ENCODE measurements at regions not wholly inside any gene's neighbourhood (a gene's known extent, or its start where the extent isn't known, plus 50 kb on each side); places are given as distances from the start of the nearest gene placed in this dataset.

DNA sequence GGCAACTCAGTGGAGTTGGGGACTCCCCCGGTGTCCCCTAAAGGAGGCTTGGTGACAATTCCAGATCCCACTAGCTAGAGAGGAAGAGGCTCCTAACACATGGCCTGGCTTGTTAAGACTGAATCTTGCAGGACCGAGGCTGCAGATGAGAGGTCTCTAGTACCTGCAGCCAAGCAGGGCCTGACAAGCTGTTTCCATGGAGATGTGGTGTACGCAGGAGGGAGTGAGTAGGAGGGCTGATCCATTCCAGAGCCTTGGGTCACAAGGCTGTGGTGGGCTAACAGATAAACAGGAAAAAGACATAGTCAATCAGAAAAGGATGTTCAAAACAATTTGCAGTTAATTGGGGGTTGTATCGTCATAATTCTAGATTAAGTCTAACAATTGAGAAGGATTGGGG lies 77.3 kb upstream of the MKLN1 start:
- TF ChIP-seq, protein P1, sequence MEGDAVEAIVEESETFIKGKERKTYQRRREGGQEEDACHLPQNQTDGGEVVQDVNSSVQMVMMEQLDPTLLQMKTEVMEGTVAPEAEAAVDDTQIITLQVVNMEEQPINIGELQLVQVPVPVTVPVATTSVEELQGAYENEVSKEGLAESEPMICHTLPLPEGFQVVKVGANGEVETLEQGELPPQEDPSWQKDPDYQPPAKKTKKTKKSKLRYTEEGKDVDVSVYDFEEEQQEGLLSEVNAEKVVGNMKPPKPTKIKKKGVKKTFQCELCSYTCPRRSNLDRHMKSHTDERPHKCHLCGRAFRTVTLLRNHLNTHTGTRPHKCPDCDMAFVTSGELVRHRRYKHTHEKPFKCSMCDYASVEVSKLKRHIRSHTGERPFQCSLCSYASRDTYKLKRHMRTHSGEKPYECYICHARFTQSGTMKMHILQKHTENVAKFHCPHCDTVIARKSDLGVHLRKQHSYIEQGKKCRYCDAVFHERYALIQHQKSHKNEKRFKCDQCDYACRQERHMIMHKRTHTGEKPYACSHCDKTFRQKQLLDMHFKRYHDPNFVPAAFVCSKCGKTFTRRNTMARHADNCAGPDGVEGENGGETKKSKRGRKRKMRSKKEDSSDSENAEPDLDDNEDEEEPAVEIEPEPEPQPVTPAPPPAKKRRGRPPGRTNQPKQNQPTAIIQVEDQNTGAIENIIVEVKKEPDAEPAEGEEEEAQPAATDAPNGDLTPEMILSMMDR (IDR thresholded peaks at IDR 0.05; ENCODE audit: extremely low read depth, missing control alignments) = no peak
- no peak for DNase-seq (ENCODE audit: low spot score)

DNA sequence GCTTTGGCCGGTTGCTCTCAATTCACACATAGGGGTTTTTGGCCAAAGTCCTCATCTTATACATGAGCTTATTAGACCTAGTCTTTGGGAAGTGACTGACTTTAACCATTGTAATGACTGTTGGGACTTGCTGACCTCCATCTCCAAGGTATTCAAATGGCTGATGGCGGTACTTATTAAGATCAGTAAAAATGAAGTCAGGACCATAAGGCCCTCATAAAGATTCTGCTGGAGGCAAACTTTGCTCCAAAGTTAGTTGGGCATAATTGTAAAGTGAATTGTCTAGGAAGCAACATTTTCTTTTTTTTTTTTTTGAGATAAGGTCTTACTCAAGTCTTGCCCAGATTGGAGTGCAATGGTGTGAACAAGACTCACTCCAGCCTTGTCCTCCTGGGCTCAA lies 76.3 kb upstream of the MKLN1 start:
- no peak for DNase-seq (ENCODE audit: low spot score)
- TF ChIP-seq, protein P1 (IDR thresholded peaks at IDR 0.05; ENCODE audit: extremely low read depth, missing control alignments) = no peak

- TF ChIP-seq, protein P1 (IDR thresholded peaks at IDR 0.05; ENCODE audit: extremely low read depth, missing control alignments) = no peak
- no peak for DNase-seq (ENCODE audit: low spot score)
Observed at GRCh38 chr7:131252976-131253375, 74.7 kb upstream of the MKLN1 start.

DNA sequence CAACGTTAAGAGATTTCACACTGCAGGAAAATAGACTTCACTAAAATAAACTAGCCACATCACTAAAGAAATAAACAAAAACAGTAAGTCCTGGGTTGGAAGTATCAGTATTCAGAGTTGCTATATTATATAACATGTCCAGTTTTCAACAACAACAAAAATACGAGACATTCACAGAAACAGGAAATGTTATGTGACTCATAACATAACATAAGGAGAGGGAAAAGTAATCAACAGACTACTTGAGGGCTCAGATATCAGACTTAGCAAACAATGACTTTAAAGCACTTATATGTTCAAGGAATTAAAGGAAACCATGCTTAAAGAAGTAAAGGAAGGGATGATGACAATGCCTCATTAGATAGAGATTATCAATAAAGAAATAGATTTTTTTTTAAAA lies 73.5 kb upstream of the MKLN1 start:
- no peak for DNase-seq (ENCODE audit: low spot score)
- TF ChIP-seq, protein P1 (IDR thresholded peaks at IDR 0.05; ENCODE audit: extremely low read depth, missing control alignments) = no peak

GRCh38 chr7:131255242-131255641 lies 72.4 kb upstream of the MKLN1 start:
- DNase-seq (ENCODE audit: low spot score) = no peak
- TF ChIP-seq, protein P1 (IDR thresholded peaks at IDR 0.05; ENCODE audit: extremely low read depth, missing control alignments) = no peak

GRCh38 chr7:131261476-131261994 lies 66.1 kb upstream of the MKLN1 start:
- TF ChIP-seq, protein P1 (IDR thresholded peaks at IDR 0.05; ENCODE audit: extremely low read depth, missing control alignments) = no peak
- DNase-seq (ENCODE audit: low spot score) = no peak

GRCh38 chr7:131265227-131265626 lies 62.4 kb upstream of the MKLN1 start:
- TF ChIP-seq, protein P1 (IDR thresholded peaks at IDR 0.05; ENCODE audit: extremely low read depth, missing control alignments) = no peak
- DNase-seq (ENCODE audit: low spot score) = no peak

Measured in GM20000 (cell line).